Adipocyte (in vitro differentiated cells): ENCODE measurements at regions not wholly inside any gene's neighbourhood (a gene's known extent, or its start where the extent isn't known, plus 50 kb on each side); places are given as distances from the start of the nearest gene placed in this dataset.
"Not testable (repeated sequence)": the region's sequence is repeated elsewhere in the genome, so short reads cannot be mapped to it uniquely, and the experiment has no call there.

Experiments
- DNase-seq: peaks from one replicate; pipeline ENCODE4 v3.0.0-alpha.2; 2015; ENCODE audit warnings: low read depth
- H3K27me3 ChIP-seq: replicated peaks from 2 replicates; pipeline ENCODE4 v1.7.0; 2013; ENCODE audit warnings: mild to moderate bottlenecking, low read length, moderate library complexity; ENCODE audit not compliant: control insufficient read depth, insufficient read depth
- H3K36me3 ChIP-seq: 2 replicates; pipeline ENCODE4 v1.7.0; 2013; ENCODE audit warnings: low read length, mild to moderate bottlenecking, moderate library complexity; ENCODE audit not compliant: control insufficient read depth, insufficient read depth, severe bottlenecking
- H3K4me1 ChIP-seq: 2 replicates; pipeline ENCODE4 v1.7.0; 2013; ENCODE audit warnings: mild to moderate bottlenecking, low read length, moderate library complexity; ENCODE audit not compliant: control insufficient read depth, insufficient read depth
- H3K4me3 ChIP-seq: 2 replicates; pipeline ENCODE4 v1.7.0; 2013; ENCODE audit warnings: mild to moderate bottlenecking, low read length, moderate library complexity
- H3K9ac ChIP-seq: 2 replicates; pipeline ENCODE4 v1.7.0; 2013; ENCODE audit warnings: mild to moderate bottlenecking, low read length, moderate library complexity
- H3K9me3 ChIP-seq: 2 replicates; pipeline ENCODE4 v1.7.0; 2013; ENCODE audit warnings: mild to moderate bottlenecking, low read length, moderate library complexity; ENCODE audit not compliant: control insufficient read depth

GRCh38 chr3:181921220-181921619 lies 209.5 kb downstream of the SOX2 start:
- Histone ChIP-seq H3K9ac (no peak overlapping the region), H3K9me3 (no peaks in the 10 kb centered on the region)
- DNase-seq: no peak

GRCh38 chr3:181925841-181926240 lies 214.1 kb downstream of the SOX2 start:
- not testable (repeated sequence) for H3K4me1 ChIP-seq, H3K4me3 ChIP-seq, H3K9me3 ChIP-seq, H3K27me3 ChIP-seq, H3K36me3 ChIP-seq, H3K9ac ChIP-seq, DNase-seq

More at GRCh38 chr3:181921220-181921619, 209.5 kb downstream of the SOX2 start:
- Histone ChIP-seq H3K4me1 (no peaks in the 10 kb centered on the region), H3K36me3 (no peaks in the 10 kb centered on the region), H3K4me3 (no peak overlapping the region), H3K27me3 (no peaks in the 10 kb centered on the region)

- Histone ChIP-seq H3K9me3 (no peaks in the 10 kb centered on the region), H3K9ac (no peak overlapping the region), H3K4me3 (no peak overlapping the region), H3K36me3 (no peaks in the 10 kb centered on the region), H3K27me3 (no peaks in the 10 kb centered on the region), H3K4me1 (no peaks in the 10 kb centered on the region)
- no peak for DNase-seq
These were observed 217.8 kb downstream of the SOX2 start for GRCh38 chr3:181929501-181929900.

- no peaks in the 10 kb centered on the region for H3K36me3 ChIP-seq
- no peak overlapping the region for H3K4me3 ChIP-seq
- DNase-seq: no peak
- H3K27me3 ChIP-seq: no peaks in the 10 kb centered on the region
- no peaks in the 10 kb centered on the region for H3K4me1 ChIP-seq
- no peaks in the 10 kb centered on the region for H3K9me3 ChIP-seq
- H3K9ac ChIP-seq: no peak overlapping the region
These were observed 218.4 kb downstream of the SOX2 start for GRCh38 chr3:181930105-181930504.

GRCh38 chr3:181932039-181932438 lies 220.3 kb downstream of the SOX2 start:
- H3K9me3 ChIP-seq: no peaks in the 10 kb centered on the region
- DNase-seq: no peak

GRCh38 chr3:181933052-181933618 lies 221.4 kb downstream of the SOX2 start:
- DNase-seq: no peak
- Histone ChIP-seq H3K9me3 (no peaks in the 10 kb centered on the region), H3K4me3 (no peak overlapping the region), H3K4me1 (no peaks in the 10 kb centered on the region), H3K9ac (no peak overlapping the region), H3K27me3 (no peaks in the 10 kb centered on the region), H3K36me3 (no peaks in the 10 kb centered on the region)

More at GRCh38 chr3:181932039-181932438, 220.3 kb downstream of the SOX2 start:
- no peaks in the 10 kb centered on the region for H3K36me3 ChIP-seq
- no peak overlapping the region for H3K9ac ChIP-seq
- H3K4me1 ChIP-seq: no peaks in the 10 kb centered on the region
- no peak overlapping the region for H3K4me3 ChIP-seq
- no peaks in the 10 kb centered on the region for H3K27me3 ChIP-seq

DNA sequence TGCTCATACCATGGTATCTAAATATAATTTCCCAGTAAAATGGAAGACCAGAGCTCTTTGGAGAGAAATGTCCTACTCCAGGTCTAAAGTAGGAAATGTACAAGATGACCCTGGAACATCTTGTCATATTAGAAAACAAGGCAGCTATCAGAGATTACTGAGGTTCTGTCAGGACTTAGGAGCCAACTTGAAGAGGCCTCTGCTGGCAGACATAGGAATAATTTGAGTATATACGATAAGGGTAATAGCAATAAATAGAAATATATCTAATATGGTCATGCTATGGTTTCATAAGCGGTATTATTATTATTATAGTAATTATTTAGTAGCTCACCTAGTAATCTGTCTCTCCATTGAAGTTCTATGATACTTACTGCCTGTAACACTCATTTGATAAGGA lies 224.2 kb downstream of the SOX2 start:
- no peak overlapping the region for H3K4me3 ChIP-seq
- H3K9me3 ChIP-seq: no peaks in the 10 kb centered on the region
- no peak overlapping the region for H3K9ac ChIP-seq
- no peak for DNase-seq
- H3K27me3 ChIP-seq: peaks cover 2% of the 10 kb centered on the region
- H3K4me1 ChIP-seq: no peaks in the 10 kb centered on the region
- H3K36me3 ChIP-seq: no peaks in the 10 kb centered on the region

DNA sequence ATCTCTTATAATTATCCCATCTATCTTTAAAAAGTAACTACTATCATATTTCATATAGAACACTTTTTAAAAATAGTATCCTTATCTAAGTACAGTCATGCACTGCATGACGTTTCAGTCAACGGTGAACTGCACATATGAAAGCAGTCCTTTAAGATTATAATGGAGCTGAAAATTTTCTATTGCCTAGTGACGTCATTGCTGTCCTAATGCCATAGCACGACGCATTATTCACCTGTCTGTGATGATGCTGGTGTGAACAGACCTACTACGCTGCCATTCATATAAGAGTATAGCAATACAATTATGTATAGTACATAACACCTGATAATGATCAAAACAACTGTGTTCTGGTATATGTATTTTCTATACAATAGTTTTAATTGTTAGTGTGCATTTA lies 225.0 kb downstream of the SOX2 start:
- Histone ChIP-seq H3K9me3 (no peaks in the 10 kb centered on the region), H3K9ac (no peak overlapping the region), H3K27me3 (peaks cover 9% of the 10 kb centered on the region), H3K4me3 (no peak overlapping the region), H3K4me1 (no peaks in the 10 kb centered on the region), H3K36me3 (no peaks in the 10 kb centered on the region)
- DNase-seq: no peak

DNA sequence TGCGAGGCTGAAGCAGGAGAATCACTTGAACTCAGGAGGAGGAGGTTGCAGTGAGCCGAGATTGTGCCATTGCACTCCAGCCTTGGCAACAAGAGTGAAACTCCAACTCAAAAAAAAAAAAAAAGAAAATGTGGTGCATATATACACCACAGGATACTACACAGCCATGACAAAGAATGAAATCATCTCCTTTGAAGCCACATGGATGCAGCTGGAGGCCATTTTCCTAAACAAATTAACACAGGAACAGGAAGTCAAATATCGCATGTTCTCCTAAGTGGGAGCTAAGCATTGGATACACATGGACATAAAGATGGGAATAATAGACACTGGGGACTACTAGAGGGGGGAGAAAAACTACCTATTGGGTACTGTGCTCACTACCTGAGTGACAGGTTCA lies 226.9 kb downstream of the SOX2 start:
- H3K9me3 ChIP-seq, H3K4me3 ChIP-seq, H3K4me1 ChIP-seq, H3K9ac ChIP-seq, DNase-seq, H3K36me3 ChIP-seq, H3K27me3 ChIP-seq: not testable (repeated sequence)

GRCh38 chr3:181940703-181941102 lies 229.0 kb downstream of the SOX2 start:
- H3K27me3 ChIP-seq: peaks cover 9% of the 10 kb centered on the region
- no peak overlapping the region for H3K4me3 ChIP-seq
- no peaks in the 10 kb centered on the region for H3K9me3 ChIP-seq
- no peaks in the 10 kb centered on the region for H3K4me1 ChIP-seq
- no peak overlapping the region for H3K9ac ChIP-seq
- no peaks in the 10 kb centered on the region for H3K36me3 ChIP-seq
- DNase-seq: no peak

DNA sequence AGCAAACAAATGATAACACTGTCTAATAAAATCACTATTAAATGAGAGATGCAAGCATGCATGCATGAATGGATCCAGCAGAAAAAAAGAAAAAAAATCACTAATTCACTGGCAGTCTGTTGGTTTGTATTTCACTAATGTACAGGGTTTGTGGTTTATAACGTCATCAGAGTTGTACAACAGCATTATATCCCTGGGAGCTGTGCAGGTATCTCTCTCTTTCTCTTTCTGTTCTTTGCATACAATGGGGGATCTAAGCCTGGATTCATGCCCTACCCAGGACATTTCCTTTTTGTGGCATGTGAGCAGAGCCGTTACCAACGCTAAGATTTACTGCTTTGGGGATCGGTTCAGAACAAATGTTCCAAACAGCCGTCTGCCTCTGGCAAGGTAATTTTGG lies 229.5 kb downstream of the SOX2 start:
- H3K27me3 ChIP-seq: peaks cover 9% of the 10 kb centered on the region
- no peak overlapping the region for H3K9ac ChIP-seq
- no peaks in the 10 kb centered on the region for H3K36me3 ChIP-seq
- no peaks in the 10 kb centered on the region for H3K9me3 ChIP-seq
- no peak overlapping the region for H3K4me3 ChIP-seq
- no peaks in the 10 kb centered on the region for H3K4me1 ChIP-seq
- DNase-seq: no peak

GRCh38 chr3:181943285-181943684 lies 231.6 kb downstream of the SOX2 start:
- H3K4me3 ChIP-seq: no peak overlapping the region
- no peaks in the 10 kb centered on the region for H3K9me3 ChIP-seq
- DNase-seq: no peak
- H3K4me1 ChIP-seq: no peaks in the 10 kb centered on the region
- H3K27me3 ChIP-seq: peaks cover 9% of the 10 kb centered on the region
- H3K36me3 ChIP-seq: no peaks in the 10 kb centered on the region
- no peak overlapping the region for H3K9ac ChIP-seq
